Endothelial cell of umbilical vein (primary cell): ENCODE measurements at regions not wholly inside any gene's neighbourhood (a gene's known extent, or its start where the extent isn't known, plus 50 kb on each side); places are given as distances from the start of the nearest gene placed in this dataset.

Source experiments
- BruUV-seq: library from RNA; stranded (reverse); fragments of 400-500 nt; replicated peaks from 2 replicates; lab custom pipeline; 2021; lab: Mats Ljungman, UMichigan
- CTCF ChIA-PET: fragments of 300-600, 350-600 bp; sonication (Branson Sonifier 250); formaldehyde crosslinking; loops from one replicate; lab custom pipeline; 2021; ENCODE audit warnings: antibody characterized with exemption, inconsistent platforms; lab: Charles Lee
- POLR2A ChIA-PET: fragments of 300-600, 350-600 bp; sonication (Branson Sonifier 250); formaldehyde crosslinking; loops from one replicate; lab custom pipeline; 2021; ENCODE audit warnings: antibody characterized with exemption, inconsistent platforms; lab: Charles Lee
- DNase-seq: peaks from one replicate; pipeline ENCODE4 v3.0.0-alpha.2; 2011; ENCODE audit warnings: low read depth, low spot score
- FAIRE-seq: peaks from 2 replicates; lab custom pipeline; 2011; peaks lifted over from hg19 to GRCh38; lab: Jason Lieb, UNC
- H2AFZ ChIP-seq: 2 replicates; pipeline ENCODE4 v1.6.0; 2012; ENCODE audit warnings: low read depth, low read length, control low read depth, inconsistent platforms
- H3K27ac ChIP-seq: 2 replicates; pipeline ENCODE4 v1.5.1; 2011; ENCODE audit warnings: low read depth, mild to moderate bottlenecking, control low read depth, low read length, moderate library complexity; ENCODE audit not compliant: insufficient read depth
- H3K27me3 ChIP-seq, 2 experiments: 2 replicates each; pipeline versions ENCODE4 v1.6.0 to v1.6.1; 2011; ENCODE audit warnings: low read length in 2 of 2, mixed read lengths in 1 of 2; ENCODE audit not compliant: control insufficient read depth in 2 of 2, insufficient read depth in 2 of 2
- H3K36me3 ChIP-seq, 2 experiments: 2 replicates in 1 of 2; 3 replicates in 1 of 2; pipeline ENCODE4 v1.5.1; 2011; ENCODE audit warnings: low read length in 2 of 2, mild to moderate bottlenecking in 1 of 2, moderate library complexity in 1 of 2; ENCODE audit not compliant: control insufficient read depth in 2 of 2, insufficient read depth in 2 of 2; ENCODE audit errors: extremely low read depth in 1 of 2
- H3K4me1 ChIP-seq: 3 replicates; pipeline ENCODE4 v1.5.1; 2011; ENCODE audit warnings: mild to moderate bottlenecking, low read length; ENCODE audit not compliant: control insufficient read depth, insufficient read depth; ENCODE audit errors: extremely low read depth
- H3K4me2 ChIP-seq: 2 replicates; pipeline ENCODE4 v1.6.1; 2011; ENCODE audit warnings: low read length, control low read depth, mixed read lengths; ENCODE audit not compliant: insufficient read depth
- H3K4me3 ChIP-seq, 3 experiments: fragments of 200-600 bp in 1 of 3; sonication (generic), shearing (Covaris generic) in 1 of 3; replicated peaks in 1 of 3; 2 replicates each; pipeline ENCODE4 v1.5.1; 2011 to 2016; ENCODE audit warnings: control low read depth in 3 of 3, low read length in 3 of 3, mild to moderate bottlenecking in 2 of 3, inconsistent platforms in 1 of 3, low read depth in 1 of 3, moderate library complexity in 1 of 3; ENCODE audit not compliant: insufficient read depth in 1 of 3
- H3K79me2 ChIP-seq: 2 replicates; pipeline ENCODE4 v1.6.0; 2012; ENCODE audit warnings: low read length, inconsistent platforms; ENCODE audit not compliant: control insufficient read depth, insufficient read depth
- H3K9ac ChIP-seq: replicated peaks from 2 replicates; pipeline ENCODE3; 2011; ENCODE audit warnings: low read length, control low read depth; ENCODE audit not compliant: insufficient read depth; ENCODE audit errors: extremely low read depth
- H3K9me1 ChIP-seq: replicated peaks from 3 replicates; pipeline ENCODE4 v1.6.0; 2011; ENCODE audit warnings: mild to moderate bottlenecking, low read length; ENCODE audit not compliant: control insufficient read depth, insufficient read depth; ENCODE audit errors: extremely low read depth
- H3K9me3 ChIP-seq: replicated peaks from 2 replicates; pipeline ENCODE4 v1.5.1; 2012; ENCODE audit warnings: low read length, inconsistent platforms; ENCODE audit not compliant: control insufficient read depth, insufficient read depth
- H4K20me1 ChIP-seq: replicated peaks from 2 replicates; pipeline ENCODE3; 2011; ENCODE audit warnings: mild to moderate bottlenecking, low read length; ENCODE audit not compliant: control insufficient read depth, insufficient read depth; ENCODE audit errors: extremely low read depth
- EZH2 ChIP-seq: IDR thresholded peaks from 2 replicates; pipeline ENCODE4 v1.6.1; 2012; ENCODE audit warnings: borderline replicate concordance, low read depth, mild to moderate bottlenecking, moderate library complexity, low read length, inconsistent platforms; ENCODE audit not compliant: severe bottlenecking
- GATA2 ChIP-seq: IDR thresholded peaks from 2 replicates; pipeline ENCODE4 v1.7.0; 2011; ENCODE audit warnings: low read depth, mild to moderate bottlenecking, moderate library complexity, mixed read lengths, low read length; ENCODE audit not compliant: insufficient read length, insufficient read depth
- JUN ChIP-seq: IDR thresholded peaks from 2 replicates; pipeline ENCODE4 v1.6.1; 2011; ENCODE audit warnings: borderline replicate concordance, low read depth; ENCODE audit not compliant: insufficient read length, insufficient read depth
- MYC ChIP-seq: IDR thresholded peaks from one replicate; pipeline ENCODE4 v1.6.1; 2011; ENCODE audit warnings: mild to moderate bottlenecking, low read depth, low read length
- POLR2A ChIP-seq: IDR thresholded peaks from 2 replicates; pipeline ENCODE4 v1.6.1; 2012; ENCODE audit warnings: low read depth, mild to moderate bottlenecking, control low read depth, low read length
- POLR2AphosphoS5 ChIP-seq: IDR thresholded peaks from 2 replicates; pipeline ENCODE4 v1.6.1; 2012; ENCODE audit warnings: low read depth, mild to moderate bottlenecking, control low read depth, low read length, moderate library complexity; ENCODE audit not compliant: insufficient read depth
- dilution Hi-C: fragments of 300-500 bp; cut with MboI; formaldehyde crosslinking; loops from one replicate; pipeline ENCODE4 v1.15.0; 2019; ENCODE audit warnings: low sequenced_read_pairs; ENCODE audit not compliant: extremely low pct_ligation_motif_present
- intact Hi-C: fragments of 100-400 bp; cut with micrococcal nuclease; formaldehyde crosslinking; loops from one replicate; pipeline ENCODE4 v1.10.0; 2022
- TF ChIP-seq, protein P1 (sequence below), 2 donors: IDR thresholded peaks; 1 replicate in 1 of 2; 2 replicates in 1 of 2; pipeline ENCODE4 v1.5.1; 2011; ENCODE audit warnings: low read length in 2 of 2, mild to moderate bottlenecking in 2 of 2, moderate library complexity in 2 of 2, control low read depth in 1 of 2, inconsistent platforms in 1 of 2, low read depth in 1 of 2; ENCODE audit not compliant: insufficient read depth in 1 of 2; ENCODE audit errors: extremely low read depth in 1 of 2
- TF ChIP-seq, protein P2 (sequence below): IDR thresholded peaks from 2 replicates; pipeline ENCODE4 v1.6.1; 2011; ENCODE audit not compliant: insufficient read depth, insufficient read length

DNA sequence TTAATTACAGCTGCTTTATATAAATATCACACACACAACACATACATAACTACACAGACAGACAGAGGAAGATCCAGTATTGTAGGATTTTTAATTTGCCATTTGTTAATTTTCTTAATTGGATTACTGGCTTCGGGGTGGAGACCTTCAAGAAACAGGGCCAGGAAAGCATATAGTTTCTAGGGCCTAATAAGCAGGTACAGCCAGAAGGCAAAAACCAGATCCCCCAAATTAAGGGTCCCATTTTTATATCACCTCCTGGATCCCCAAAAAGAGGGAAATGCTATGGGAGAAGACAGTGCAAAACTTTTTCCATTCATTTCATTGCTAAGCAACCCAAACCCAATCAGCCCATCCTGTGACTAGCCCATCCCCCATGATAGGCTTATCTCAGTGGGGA, 373.3 kb upstream of the FAM174A start:
- ChIA-PET CTCF (no interaction called here), POLR2A (no interaction called here)
- dilution Hi-C loops, result no loop called here
- no peak for TF ChIP-seq POLR2AphosphoS5
- no peak for TF ChIP-seq POLR2A
- TF ChIP-seq, protein P1, sequence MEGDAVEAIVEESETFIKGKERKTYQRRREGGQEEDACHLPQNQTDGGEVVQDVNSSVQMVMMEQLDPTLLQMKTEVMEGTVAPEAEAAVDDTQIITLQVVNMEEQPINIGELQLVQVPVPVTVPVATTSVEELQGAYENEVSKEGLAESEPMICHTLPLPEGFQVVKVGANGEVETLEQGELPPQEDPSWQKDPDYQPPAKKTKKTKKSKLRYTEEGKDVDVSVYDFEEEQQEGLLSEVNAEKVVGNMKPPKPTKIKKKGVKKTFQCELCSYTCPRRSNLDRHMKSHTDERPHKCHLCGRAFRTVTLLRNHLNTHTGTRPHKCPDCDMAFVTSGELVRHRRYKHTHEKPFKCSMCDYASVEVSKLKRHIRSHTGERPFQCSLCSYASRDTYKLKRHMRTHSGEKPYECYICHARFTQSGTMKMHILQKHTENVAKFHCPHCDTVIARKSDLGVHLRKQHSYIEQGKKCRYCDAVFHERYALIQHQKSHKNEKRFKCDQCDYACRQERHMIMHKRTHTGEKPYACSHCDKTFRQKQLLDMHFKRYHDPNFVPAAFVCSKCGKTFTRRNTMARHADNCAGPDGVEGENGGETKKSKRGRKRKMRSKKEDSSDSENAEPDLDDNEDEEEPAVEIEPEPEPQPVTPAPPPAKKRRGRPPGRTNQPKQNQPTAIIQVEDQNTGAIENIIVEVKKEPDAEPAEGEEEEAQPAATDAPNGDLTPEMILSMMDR (IDR thresholded peaks at IDR 0.05; ENCODE audit: extremely low read depth in 1 of 2, insufficient read depth in 1 of 2, low read depth in 1 of 2, low read length in 2 of 2), result no peak
- TF ChIP-seq GATA2, result no peak
- no peak for TF ChIP-seq MYC
- no peak for TF ChIP-seq EZH2
- TF ChIP-seq, protein P2, sequence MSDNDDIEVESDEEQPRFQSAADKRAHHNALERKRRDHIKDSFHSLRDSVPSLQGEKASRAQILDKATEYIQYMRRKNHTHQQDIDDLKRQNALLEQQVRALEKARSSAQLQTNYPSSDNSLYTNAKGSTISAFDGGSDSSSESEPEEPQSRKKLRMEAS, result no peak
- TF ChIP-seq JUN, result no peak
- H3K27ac ChIP-seq, result no peak overlapping the region
- DNase-seq (no peak), FAIRE-seq (no peak)
- H3K9me1 ChIP-seq, result no peaks in the 10 kb centered on the region
- no peak overlapping the region for H2AFZ ChIP-seq
- H4K20me1 ChIP-seq, result no peaks in the 10 kb centered on the region
- H3K4me3 ChIP-seq, result no peak overlapping the region
- H3K36me3 ChIP-seq, result no peaks in the 10 kb centered on the region
- no peaks in the 10 kb centered on the region for H3K4me1 ChIP-seq
- BruUV-seq, result no TSS peak
- intact Hi-C loops, result no loop called here
- H3K79me2 ChIP-seq, result no peaks in the 10 kb centered on the region
- H3K4me2 ChIP-seq, result no peak overlapping the region
- H3K27me3 ChIP-seq, result no peaks in the 10 kb centered on the region
- no peak overlapping the region for H3K9ac ChIP-seq
- no peaks in the 10 kb centered on the region for H3K9me3 ChIP-seq
